ENCODE measurements at regions not wholly inside any gene's neighbourhood (a gene's known extent, or its start where the extent isn't known, plus 50 kb on each side); places are given as distances from the start of the nearest gene placed in this dataset.

- TF ChIP-seq REST (IDR thresholded peaks at IDR 0.05; ENCODE audit: insufficient replicate concordance, low read depth) = no peak
- no peak for TF ChIP-seq GABPA (IDR thresholded peaks at IDR 0.05; ENCODE audit: low read depth)
- TF ChIP-seq, protein P1, sequence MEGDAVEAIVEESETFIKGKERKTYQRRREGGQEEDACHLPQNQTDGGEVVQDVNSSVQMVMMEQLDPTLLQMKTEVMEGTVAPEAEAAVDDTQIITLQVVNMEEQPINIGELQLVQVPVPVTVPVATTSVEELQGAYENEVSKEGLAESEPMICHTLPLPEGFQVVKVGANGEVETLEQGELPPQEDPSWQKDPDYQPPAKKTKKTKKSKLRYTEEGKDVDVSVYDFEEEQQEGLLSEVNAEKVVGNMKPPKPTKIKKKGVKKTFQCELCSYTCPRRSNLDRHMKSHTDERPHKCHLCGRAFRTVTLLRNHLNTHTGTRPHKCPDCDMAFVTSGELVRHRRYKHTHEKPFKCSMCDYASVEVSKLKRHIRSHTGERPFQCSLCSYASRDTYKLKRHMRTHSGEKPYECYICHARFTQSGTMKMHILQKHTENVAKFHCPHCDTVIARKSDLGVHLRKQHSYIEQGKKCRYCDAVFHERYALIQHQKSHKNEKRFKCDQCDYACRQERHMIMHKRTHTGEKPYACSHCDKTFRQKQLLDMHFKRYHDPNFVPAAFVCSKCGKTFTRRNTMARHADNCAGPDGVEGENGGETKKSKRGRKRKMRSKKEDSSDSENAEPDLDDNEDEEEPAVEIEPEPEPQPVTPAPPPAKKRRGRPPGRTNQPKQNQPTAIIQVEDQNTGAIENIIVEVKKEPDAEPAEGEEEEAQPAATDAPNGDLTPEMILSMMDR (IDR thresholded peaks at IDR 0.05; ENCODE audit: insufficient read depth, low read length) = no peak
- TF ChIP-seq SPI1 (IDR thresholded peaks at IDR 0.05; ENCODE audit: borderline replicate concordance, low read depth) = no peak
- TF ChIP-seq POLR2AphosphoS5 (IDR thresholded peaks at IDR 0.05; ENCODE audit: low read depth) = no peak
- no peak for DNase-seq (ENCODE audit: low read depth in 1 of 2, low spot score in 1 of 2)
- H3K27me3 ChIP-seq (ENCODE audit: insufficient read depth, poor library complexity, severe bottlenecking) = no peaks in the 10 kb centered on the region
- no peak overlapping the region for H3K27ac ChIP-seq (replicated peaks)
- H3K4me3 ChIP-seq (replicated peaks; ENCODE audit: insufficient read depth, low read length) = no peak overlapping the region
Measured at GRCh38 chr12:104840262-104840661, 117.8 kb downstream of the SLC41A2 start.

- H3K27ac ChIP-seq (replicated peaks) = no peak overlapping the region
- H3K27me3 ChIP-seq (ENCODE audit: insufficient read depth, poor library complexity, severe bottlenecking) = no peaks in the 10 kb centered on the region
- DNase-seq (ENCODE audit: low read depth in 1 of 2, low spot score in 1 of 2) = no peak
- TF ChIP-seq POLR2AphosphoS5 (IDR thresholded peaks at IDR 0.05; ENCODE audit: low read depth) = no peak
- TF ChIP-seq, protein P1 (IDR thresholded peaks at IDR 0.05; ENCODE audit: insufficient read depth, low read length) = no peak
- no peak for TF ChIP-seq REST (IDR thresholded peaks at IDR 0.05; ENCODE audit: insufficient replicate concordance, low read depth)
- H3K4me3 ChIP-seq (replicated peaks; ENCODE audit: insufficient read depth, low read length) = no peak overlapping the region
Measured at GRCh38 chr12:104835317-104835716, 122.8 kb downstream of the SLC41A2 start.

DNA sequence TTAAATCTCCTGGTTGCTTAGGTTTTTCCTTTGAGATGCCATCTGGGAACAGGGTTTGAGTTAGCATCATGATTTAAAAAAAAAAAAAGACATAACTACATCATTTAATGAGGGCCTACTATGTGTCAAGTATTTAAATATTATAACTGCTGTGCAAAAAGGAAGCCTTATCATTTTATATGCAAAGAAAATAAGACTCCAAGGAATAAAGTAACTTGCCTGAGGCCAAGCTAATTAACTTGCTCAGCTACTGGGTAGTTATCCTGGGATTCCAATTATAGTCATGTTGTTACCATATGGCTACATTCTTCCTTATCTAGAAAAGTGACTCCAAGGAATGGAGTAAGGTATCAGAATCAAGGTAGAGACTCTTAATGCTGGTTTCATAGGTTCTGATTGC lies 123.5 kb downstream of the SLC41A2 start:
- no peaks in the 10 kb centered on the region for H3K27me3 ChIP-seq (ENCODE audit: insufficient read depth, poor library complexity, severe bottlenecking)
- no peak overlapping the region for H3K27ac ChIP-seq (replicated peaks)
- no peak for DNase-seq (ENCODE audit: low read depth in 1 of 2, low spot score in 1 of 2)
- TF ChIP-seq, protein P1 (IDR thresholded peaks at IDR 0.05; ENCODE audit: insufficient read depth, low read length) = no peak
- TF ChIP-seq REST (IDR thresholded peaks at IDR 0.05; ENCODE audit: insufficient replicate concordance, low read depth) (no peak), GABPA (IDR thresholded peaks at IDR 0.05; ENCODE audit: low read depth) (no peak), SPI1 (IDR thresholded peaks at IDR 0.05; ENCODE audit: borderline replicate concordance, low read depth) (no peak), POLR2AphosphoS5 (IDR thresholded peaks at IDR 0.05; ENCODE audit: low read depth) (no peak)
- H3K4me3 ChIP-seq (replicated peaks; ENCODE audit: insufficient read depth, low read length) = no peak overlapping the region
